Astrocyte of the hippocampus (primary cell): ENCODE measurements at regions not wholly inside any gene's neighbourhood (a gene's known extent, or its start where the extent isn't known, plus 50 kb on each side); places are given as distances from the start of the nearest gene placed in this dataset.

Source experiments
- DNase-seq: peaks from one replicate; pipeline ENCODE4 v3.0.0; 2011; ENCODE audit warnings: low read depth, low spot score

DNA sequence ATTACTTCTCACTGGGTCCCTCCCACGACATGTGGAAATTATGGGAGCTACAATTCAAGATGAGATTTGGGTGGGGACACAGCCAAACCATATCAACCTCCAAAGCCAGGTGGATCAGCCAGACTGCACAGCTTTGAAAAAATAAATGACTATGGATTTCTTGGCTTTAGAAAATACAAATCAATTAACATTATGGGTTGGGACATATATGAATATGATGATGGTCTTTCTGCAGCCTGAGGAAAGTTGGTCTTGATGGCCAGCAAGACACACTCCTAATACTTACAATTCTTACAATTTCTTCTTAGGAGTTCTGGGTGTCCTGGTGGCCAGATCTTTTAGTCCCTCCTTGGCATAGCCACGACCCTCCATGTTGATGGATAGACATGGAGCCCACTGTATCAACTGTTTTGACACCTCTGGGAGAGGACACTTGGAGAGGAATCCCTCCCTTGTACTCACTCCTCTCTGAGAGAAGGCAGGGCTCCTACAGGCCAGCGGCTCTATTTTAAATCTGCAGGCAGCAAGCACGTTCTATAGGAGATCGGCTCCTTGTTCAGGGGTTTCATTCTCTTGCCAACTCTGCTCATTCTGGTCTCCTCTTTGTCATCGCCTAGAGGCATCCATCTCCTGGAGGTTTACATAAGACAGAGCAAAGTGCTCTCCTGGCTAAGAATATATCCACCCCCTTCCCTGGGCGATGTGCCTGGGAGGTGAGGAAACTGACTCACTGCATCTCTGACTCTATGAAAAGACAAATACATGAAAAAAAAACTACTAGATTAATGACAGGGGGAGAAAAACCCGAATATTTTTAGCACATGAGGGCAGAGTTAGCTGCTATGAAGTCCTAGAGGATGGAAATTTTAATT lies 145.9 kb downstream of the CARTPT start:
- peak; percentile 65 for DNase-seq

- DNase-seq, result no peak
Measured at GRCh38 chr5:71865665-71866320, 146.7 kb downstream of the CARTPT start.

DNA sequence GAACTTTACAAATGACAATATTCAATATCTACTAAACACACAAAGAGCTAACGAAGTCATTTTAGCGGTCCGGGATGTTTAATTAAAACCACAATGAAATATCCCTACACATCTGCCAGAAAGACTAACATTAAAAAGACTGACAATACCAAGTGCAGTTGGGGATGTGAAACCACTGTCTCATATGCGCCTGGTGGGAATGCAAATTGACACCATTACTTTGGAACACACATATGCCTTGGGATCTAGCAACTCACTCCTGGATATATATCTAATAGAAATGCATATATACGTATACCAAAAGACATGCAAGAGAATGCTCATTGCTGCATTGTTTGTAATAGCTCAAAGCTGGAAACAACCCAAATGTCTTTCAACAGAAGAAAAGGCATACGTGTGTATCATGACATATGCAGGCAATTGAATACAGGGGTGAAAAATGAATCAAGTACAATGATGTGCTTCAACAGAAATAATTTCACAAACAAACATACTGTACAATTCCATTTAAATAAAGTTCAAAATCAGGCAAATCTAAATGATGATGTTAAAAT lies 153.3 kb downstream of the CARTPT start:
- no peak for DNase-seq

DNA sequence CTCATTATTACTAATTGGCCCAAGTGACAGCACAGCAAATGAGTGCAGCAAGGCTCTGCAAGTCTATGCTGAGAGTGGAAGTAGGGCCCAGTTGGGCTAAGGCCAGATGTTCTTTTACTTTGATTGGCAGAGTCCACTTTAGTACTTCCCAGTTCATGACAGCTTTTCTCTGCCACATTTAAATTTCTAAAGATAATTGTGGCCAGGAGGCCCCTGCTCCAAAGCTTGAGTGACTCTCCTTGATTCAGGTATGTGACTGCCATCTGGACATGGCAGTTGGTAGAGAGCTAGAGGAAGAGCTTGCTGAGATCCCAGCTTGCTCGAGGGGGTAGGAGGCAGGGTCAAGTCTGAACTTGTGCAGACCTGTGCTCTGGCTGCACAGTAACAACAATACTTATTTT lies 154.1 kb downstream of the CARTPT start:
- DNase-seq, result no peak

GRCh38 chr5:71874521-71874920 lies 155.4 kb downstream of the CARTPT start:
- no peak for DNase-seq

DNA sequence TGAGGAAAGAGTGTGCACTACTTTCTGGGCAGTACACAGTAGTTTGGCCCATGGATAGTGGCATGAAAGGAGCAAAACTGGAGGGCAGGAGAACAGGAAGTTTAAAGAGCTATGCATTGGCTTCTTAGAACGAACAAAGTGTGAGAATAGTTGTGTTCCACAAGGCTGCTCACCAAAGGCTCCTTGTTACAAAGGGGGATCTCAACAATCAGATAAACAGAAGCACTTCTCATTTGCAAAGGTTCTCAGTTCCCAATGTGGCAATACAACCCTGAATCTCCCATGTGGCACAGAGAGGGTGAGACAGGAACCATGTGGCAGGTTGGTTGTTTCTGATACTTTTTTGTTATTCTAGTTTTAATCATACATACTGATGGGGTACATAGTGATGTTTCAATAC lies 158.4 kb downstream of the CARTPT start:
- DNase-seq, result no peak

GRCh38 chr5:71880536-71880935 lies 161.5 kb downstream of the CARTPT start:
- no peak for DNase-seq

GRCh38 chr5:71882826-71883741 lies 164.0 kb downstream of the CARTPT start:
- DNase-seq, result peak; percentile 41

GRCh38 chr5:71883742-71884103 lies 164.6 kb downstream of the CARTPT start:
- DNase-seq, result no peak

DNA sequence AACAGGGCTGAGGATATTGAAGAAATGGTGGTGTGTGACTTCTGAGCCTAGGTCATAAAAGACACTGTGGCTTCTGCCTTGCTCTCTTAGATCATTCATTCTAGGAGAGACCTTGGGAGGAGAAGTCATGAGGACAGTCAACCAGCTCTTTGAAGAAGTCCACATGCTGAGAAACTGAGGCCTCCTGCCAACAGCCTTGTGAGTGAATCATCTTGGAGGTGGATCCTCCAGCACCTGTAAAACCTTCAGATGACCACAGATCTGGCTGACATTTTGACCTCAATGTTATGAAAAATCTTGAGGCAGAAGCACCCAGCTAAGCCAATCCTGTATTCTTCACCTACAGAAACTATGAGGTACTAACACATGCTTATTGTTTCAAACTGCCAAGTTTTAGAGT lies 165.9 kb downstream of the CARTPT start:
- no peak for DNase-seq

GRCh38 chr5:71886406-71886805 lies 167.3 kb downstream of the CARTPT start:
- no peak for DNase-seq

DNA sequence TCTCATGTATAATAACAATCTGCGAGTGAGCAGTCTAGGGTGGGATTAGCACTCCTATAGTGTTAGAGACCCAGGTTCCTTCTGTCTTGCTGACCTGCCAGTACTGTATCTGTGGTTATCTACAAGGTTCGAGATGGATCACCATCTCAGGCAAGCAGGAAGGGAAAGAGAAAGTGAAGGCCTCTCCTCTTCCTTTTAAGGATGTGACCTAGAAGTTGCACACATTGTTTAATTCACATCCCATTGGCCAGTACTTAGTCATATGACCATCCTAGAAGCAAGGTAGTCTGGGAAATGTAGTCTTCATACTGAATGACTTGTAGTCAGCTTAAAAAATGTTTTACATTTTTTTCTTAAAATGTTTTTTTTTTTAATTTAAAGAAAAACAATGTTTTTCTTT lies 168.6 kb downstream of the CARTPT start:
- DNase-seq, result peak; percentile 81

DNA sequence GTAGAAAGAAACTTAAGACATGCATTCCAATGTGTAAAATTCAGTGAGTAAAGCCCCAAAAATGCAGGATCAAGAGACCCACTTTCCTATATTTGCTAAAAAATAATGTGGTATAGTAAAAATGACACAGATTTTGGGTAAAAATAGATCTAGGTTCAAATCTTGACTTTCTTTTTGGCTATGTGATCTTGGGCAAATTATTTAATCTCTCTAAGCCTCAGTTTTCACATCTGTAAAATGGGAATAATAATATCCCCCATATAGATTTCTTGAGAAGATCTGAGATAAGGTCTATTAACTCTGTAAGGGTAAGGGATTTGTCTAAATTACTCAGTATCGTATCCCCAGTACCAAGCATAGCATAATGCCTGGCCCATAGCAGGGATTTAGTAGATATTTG lies 172.3 kb downstream of the CARTPT start:
- DNase-seq, result no peak

DNA sequence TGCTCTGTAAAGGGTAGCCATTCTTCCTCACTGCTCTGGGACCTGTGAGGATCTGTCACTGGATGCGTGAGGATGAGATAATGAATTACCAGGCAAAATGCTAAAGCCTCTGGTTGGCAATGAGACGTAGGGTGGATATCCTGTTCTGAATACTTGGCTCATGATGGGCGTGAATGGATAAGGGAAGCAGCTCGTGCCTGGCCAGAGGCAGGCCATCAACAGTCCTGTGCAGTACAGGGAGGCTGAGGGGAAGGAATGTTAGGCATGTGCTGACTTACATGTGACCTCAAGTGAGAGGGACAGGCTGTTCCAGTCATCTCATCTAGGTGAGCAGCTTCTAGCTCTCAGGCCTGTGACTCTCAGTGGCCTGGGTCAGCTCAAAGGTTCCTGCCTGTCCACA lies 172.8 kb downstream of the CARTPT start:
- peak; percentile 79 for DNase-seq

DNA sequence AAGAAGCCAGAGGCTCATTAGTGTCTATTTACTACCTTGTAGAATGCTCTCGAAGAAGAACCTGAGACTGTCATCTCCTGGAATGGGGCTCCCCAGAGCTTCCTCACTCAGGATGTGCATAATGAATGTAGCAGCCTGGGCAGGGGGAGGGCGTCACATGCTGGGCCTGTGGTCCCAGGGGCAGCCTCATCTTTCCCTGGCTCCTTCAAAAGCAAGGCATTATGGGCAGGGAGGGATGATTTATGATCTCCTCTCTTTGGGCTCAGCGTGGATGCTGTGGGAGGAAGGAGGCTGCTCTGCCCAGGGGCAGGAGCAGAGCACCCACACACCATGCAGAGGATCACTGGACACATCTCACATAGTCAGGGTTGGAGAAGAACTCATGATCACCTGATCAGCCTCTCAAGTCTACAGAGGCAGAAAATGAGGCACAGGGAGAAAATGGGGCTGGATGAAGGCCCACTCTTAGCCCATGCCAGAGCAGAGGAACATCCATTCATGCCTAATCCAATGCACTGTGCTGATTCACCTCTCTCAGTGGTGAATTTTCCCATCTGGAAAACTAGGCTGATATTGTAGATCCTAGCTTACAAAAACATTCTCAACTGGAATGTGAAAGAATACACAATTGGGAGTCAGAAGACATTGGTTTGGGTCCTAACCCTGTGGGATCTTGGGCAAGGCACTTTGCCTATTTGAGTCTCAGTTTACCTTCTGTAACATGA lies 173.7 kb downstream of the CARTPT start:
- DNase-seq, result peak; percentile 29

GRCh38 chr5:71893451-71893850 lies 174.4 kb downstream of the CARTPT start:
- DNase-seq, result no peak

GRCh38 chr5:71894091-71894490 lies 175.0 kb downstream of the CARTPT start:
- no peak for DNase-seq

- DNase-seq, result no peak
Measured at GRCh38 chr5:71895546-71895945, 176.5 kb downstream of the CARTPT start.

DNA sequence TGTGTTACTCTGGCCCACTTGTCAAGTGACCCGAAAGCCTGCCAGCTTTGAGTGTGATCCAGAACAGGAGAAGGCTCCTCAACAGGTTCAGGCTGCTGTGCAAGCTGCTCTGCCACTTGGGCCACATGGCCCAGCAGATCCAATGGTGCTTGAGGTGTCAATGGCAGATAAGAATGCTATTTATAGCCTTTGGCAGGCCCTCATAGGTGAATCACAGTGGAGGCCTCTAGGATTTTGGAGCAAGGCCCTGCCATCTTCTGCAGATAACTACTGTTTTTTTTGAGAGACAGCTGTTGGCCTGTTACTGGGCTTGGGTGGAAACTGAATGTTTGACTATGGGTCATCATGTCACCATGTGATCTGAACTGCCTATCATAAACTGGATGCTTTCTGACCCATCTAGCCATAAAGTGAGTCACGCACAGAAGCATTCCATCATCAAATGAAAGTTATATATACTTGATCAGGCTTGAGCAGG lies 180.8 kb downstream of the CARTPT start:
- DNase-seq, result no peak

- no peak for DNase-seq
Measured at GRCh38 chr5:71903808-71904207, 184.7 kb downstream of the CARTPT start.

GRCh38 chr5:71904852-71905251 lies 185.8 kb downstream of the CARTPT start:
- no peak for DNase-seq
